ENCODE measurements at regions not wholly inside any gene's neighbourhood (a gene's known extent, or its start where the extent isn't known, plus 50 kb on each side); places are given as distances from the start of the nearest gene placed in this dataset.

DNA sequence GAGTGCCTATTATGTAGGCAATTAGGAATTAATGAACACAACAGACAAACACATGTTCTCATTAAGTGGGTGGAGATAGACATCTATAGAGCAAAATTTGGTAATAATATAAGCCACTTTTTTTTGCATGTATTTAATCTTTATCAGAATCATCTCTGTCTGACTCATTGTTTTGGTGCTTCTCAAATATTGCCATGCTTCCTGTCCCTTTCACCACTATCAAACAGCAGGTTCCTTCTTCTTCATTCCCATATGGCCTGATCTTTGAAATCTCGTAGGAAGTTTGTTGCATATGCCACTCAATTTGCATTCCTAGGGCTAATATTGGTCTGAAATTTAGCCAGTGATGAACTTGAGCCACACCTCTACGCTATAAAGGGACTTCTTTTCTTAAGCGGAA lies 128.9 kb upstream of the SPEF2 start:
- no peak for DNase-seq (ENCODE audit: insufficient read length, low spot score)
- TF ChIP-seq CTCF (IDR thresholded peaks at IDR 0.05; ENCODE audit: insufficient read depth, missing control alignments), result no peak
- no peak for FAIRE-seq

DNA sequence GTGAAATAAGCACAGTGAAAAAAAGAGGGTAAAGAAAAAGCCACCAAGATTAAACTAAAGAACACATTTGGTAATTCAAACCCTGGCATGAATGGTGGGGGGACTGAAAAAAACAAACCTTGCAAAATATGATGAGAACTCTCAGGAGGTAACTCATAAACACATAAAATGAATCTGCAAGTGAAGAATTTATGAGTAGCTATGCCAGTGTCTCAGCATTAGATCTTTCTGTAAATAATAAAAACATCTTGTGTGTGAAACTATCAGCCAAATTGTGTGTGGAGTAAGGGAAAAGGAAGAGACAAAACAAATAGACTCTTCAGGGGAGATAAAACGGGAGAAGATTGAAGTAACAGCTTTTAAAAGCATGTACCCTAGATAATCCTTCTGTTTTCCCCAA lies 129.6 kb upstream of the SPEF2 start:
- FAIRE-seq, result no peak
- no peak for TF ChIP-seq CTCF (IDR thresholded peaks at IDR 0.05; ENCODE audit: insufficient read depth, missing control alignments)
- no peak for DNase-seq (ENCODE audit: insufficient read length, low spot score)

DNA sequence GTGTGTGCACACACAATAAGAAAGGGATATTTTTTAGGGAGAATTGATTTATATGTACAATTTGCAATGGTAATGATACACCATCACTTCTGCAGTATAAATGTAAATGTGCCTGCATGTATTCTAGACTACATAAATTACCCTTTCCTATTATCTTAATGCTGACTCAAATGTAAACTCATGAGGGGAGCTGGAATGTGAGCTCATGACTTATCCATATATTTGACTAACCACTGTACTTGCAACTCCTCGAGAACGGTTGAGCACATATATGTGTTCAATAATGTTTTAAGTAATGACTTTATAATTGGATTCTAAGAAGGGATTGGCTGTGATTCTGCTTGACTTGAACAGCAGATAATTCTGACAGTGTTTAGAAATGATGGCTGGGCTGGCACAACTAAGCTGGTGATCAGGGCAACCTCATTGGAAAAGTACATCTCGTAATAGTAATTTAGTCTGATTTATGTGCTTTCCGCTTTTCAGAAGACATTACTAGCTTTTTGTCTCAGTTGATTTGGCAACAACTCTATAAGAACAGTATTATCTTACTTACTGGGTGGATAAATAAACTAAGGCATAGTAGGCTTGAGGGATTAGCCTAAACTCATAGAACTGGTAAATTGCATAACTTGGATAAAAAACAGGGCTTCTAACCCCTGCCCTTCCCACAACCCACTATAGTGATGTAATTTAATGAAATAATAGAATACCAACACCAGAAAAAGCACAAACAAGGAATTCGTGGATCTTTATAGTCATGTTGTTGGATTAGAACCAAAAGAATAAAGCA lies 130.2 kb upstream of the SPEF2 start:
- DNase-seq (ENCODE audit: insufficient read length, low spot score), result no peak
- no peak for TF ChIP-seq CTCF (IDR thresholded peaks at IDR 0.05; ENCODE audit: insufficient read depth, missing control alignments)
- no peak for FAIRE-seq

DNA sequence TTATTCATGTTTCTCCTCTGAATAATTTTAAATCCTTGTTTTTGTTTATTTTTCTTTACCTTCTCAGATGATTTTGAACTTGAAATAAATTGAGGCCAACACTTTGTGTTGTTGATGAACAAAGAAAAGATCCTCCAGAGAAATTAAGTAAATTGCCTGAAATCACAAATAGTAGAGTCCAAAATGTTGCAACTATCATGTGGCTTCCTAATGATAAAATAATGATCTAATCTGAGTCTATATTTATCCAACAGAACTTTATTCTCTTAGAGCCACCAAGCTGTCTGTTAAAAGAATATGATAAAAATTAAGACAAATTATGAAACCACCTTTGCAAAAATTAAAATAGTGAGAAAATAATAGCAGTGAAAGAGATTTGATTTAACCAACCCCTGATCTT lies 132.2 kb upstream of the SPEF2 start:
- no peak for DNase-seq (ENCODE audit: insufficient read length, low spot score)
- FAIRE-seq, result no peak
- no peak for TF ChIP-seq CTCF (IDR thresholded peaks at IDR 0.05; ENCODE audit: insufficient read depth, missing control alignments)

GRCh38 chr5:35484241-35484640 lies 133.4 kb upstream of the SPEF2 start:
- TF ChIP-seq CTCF (IDR thresholded peaks at IDR 0.05; ENCODE audit: insufficient read depth, missing control alignments), result no peak
- DNase-seq (ENCODE audit: insufficient read length, low spot score) (no peak), FAIRE-seq (no peak)

DNA sequence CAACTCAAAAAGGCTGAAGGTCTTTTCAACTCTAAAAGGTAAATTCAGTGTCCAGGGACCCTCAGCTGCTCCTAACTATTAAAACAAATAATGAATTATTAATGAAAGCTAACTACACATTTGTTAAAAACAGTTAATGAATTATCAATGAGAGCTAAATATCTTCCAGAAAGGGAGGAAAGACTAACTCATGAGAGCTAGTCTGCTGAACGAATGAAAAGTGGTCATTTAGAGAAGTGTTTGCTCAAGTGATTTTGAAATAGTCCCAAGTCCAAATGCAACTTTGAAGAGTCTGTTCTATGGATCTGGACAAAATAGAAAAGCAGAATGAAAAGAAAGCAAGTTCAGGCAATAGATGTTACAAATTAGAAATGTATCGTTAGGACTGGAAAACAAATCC lies 133.9 kb upstream of the SPEF2 start:
- no peak for FAIRE-seq
- no peak for DNase-seq (ENCODE audit: insufficient read length, low spot score)
- TF ChIP-seq CTCF (IDR thresholded peaks at IDR 0.05; ENCODE audit: insufficient read depth, missing control alignments), result no peak

- TF ChIP-seq CTCF (IDR thresholded peaks at IDR 0.05; ENCODE audit: insufficient read depth, missing control alignments), result no peak
- DNase-seq (ENCODE audit: insufficient read length, low spot score) (no peak), FAIRE-seq (no peak)
Observed at GRCh38 chr5:35483191-35483590, 134.5 kb upstream of the SPEF2 start.

Data from D721Med (cell line).